ENCODE measurements at regions not wholly inside any gene's neighbourhood (a gene's known extent, or its start where the extent isn't known, plus 50 kb on each side); places are given as distances from the start of the nearest gene placed in this dataset.

GRCh38 chr10:131544495-131544894, 233.0 kb upstream of the TCERG1L start:
- no peak overlapping the region for H3K4me3 ChIP-seq (replicated peaks in 1 of 2; ENCODE audit: low read depth in 2 of 2, low read length in 2 of 2)
- no peak for TF ChIP-seq CTCF (IDR thresholded peaks at IDR 0.05; ENCODE audit: low read depth, low read length)
- no peak for DNase-seq (ENCODE audit: low read depth in 2 of 2)

DNA sequence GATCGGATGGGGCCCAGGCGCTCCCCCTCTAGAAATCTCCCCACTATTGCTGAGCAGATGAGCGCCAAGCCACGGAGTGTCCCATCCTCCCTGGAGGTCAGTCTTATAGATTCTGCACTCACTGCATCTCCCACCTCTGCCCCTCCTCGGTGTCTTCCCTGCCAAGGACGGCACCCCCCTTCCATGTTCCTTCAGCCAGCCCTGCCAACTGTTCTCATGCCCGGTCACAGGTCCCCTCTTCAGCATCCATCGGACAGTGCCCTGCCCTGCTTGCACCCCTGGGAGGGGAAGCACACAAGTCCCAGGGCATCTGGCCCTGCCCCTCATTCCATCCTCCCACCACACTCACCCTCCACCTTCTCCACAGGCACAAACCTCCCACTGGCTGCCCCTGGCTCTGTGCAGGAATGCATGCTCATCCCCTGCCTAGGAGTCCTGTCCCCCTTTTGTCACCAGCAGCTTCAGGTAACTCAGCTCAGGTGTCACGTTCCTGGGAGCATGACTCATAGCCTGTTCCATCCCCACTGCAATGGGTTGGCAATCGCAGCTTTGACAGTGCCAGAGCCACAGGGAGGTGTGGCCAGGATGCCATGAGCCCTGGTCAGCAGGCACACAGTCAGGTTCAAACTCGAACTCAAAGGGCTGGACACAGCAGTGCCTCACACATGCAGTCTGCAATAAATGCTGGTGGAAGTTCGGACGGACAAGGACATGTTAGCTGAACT, 234.7 kb upstream of the TCERG1L start:
- DNase-seq (ENCODE audit: low read depth in 2 of 2), result no peak
- H3K4me3 ChIP-seq (replicated peaks in 1 of 2; ENCODE audit: low read depth in 2 of 2, low read length in 2 of 2), result no peak overlapping the region
- TF ChIP-seq CTCF (IDR thresholded peaks at IDR 0.05; ENCODE audit: low read depth, low read length), result no peak

DNA sequence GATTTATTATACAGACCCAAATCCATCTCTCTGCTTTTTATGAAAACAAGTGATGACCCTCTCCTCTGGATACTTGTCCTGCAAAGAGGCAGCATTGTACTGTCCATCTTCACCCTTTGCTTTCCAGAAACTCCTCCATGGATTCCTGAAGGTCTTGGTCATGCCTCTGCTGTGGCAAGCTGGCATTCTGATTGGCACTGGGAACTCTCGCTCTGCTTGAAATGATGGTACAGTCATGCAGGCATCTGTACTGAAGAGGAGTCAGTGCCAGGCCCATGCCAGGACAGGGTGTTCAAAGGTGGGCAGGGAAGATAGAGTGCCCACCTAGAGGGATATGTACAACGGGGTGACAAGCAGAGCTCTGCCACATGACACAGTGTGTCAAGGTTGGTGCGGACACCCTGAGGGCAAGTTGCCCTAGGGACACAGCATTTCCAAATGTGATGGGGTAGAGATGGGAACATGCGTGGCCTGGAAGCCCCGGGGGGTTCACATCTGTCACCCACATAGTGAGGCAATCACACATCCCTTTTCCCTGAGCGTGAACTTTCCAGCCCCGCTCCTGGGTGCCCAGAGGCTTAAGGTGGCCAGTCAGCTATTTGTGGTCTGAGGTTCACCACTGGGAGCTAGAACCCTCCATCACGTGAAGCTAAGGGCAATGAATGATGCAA, 235.7 kb upstream of the TCERG1L start:
- TF ChIP-seq CTCF (IDR thresholded peaks at IDR 0.05; ENCODE audit: low read depth, low read length), result no peak
- no peak overlapping the region for H3K4me3 ChIP-seq (replicated peaks in 1 of 2; ENCODE audit: low read depth in 2 of 2, low read length in 2 of 2)
- no peak for DNase-seq (ENCODE audit: low read depth in 2 of 2)

- DNase-seq (ENCODE audit: low read depth in 2 of 2), result no peak
- no peak for TF ChIP-seq CTCF (IDR thresholded peaks at IDR 0.05; ENCODE audit: low read depth, low read length)
These were observed 236.7 kb upstream of the TCERG1L start for GRCh38 chr10:131548176-131548575.

GRCh38 chr10:131549116-131549515, 237.6 kb upstream of the TCERG1L start:
- TF ChIP-seq CTCF (IDR thresholded peaks at IDR 0.05; ENCODE audit: low read depth, low read length), result no peak
- DNase-seq (ENCODE audit: low read depth in 2 of 2), result no peak
- H3K4me3 ChIP-seq (replicated peaks in 1 of 2; ENCODE audit: low read depth in 2 of 2, low read length in 2 of 2), result no peak overlapping the region

More at GRCh38 chr10:131548176-131548575, 236.7 kb upstream of the TCERG1L start:
- H3K4me3 ChIP-seq (replicated peaks in 1 of 2; ENCODE audit: low read depth in 2 of 2, low read length in 2 of 2), result no peak overlapping the region

GRCh38 chr10:131553121-131553520, 241.6 kb upstream of the TCERG1L start:
- no peak for TF ChIP-seq CTCF (IDR thresholded peaks at IDR 0.05; ENCODE audit: low read depth, low read length)
- no peak overlapping the region for H3K4me3 ChIP-seq (replicated peaks in 1 of 2; ENCODE audit: low read depth in 2 of 2, low read length in 2 of 2)
- DNase-seq (ENCODE audit: low read depth in 2 of 2), result no peak

Measured in cardiac fibroblast (primary cell).